ENCODE measurements at regions not wholly inside any gene's neighbourhood (a gene's known extent, or its start where the extent isn't known, plus 50 kb on each side); places are given as distances from the start of the nearest gene placed in this dataset.

DNA sequence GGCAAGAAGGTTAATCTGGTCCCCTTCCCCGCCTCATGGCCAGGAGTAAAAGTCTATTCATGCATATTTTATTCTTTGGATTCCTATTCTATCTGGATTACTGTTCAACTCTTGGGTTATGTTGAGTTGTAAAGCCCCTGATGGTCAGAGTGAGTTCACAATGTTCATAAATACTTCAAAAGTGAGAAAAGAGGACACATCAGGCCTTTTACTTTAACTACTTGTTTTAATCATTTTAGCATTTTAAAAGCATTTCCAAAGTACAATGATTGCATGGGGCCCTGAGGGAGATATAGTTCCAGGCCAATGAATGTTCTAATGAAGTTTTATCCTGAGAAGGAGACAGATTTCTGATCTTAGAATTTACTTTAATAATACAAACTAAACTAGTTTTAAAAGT is 93.9 kb downstream of the BOD1 start:
- TF ChIP-seq, protein P1, sequence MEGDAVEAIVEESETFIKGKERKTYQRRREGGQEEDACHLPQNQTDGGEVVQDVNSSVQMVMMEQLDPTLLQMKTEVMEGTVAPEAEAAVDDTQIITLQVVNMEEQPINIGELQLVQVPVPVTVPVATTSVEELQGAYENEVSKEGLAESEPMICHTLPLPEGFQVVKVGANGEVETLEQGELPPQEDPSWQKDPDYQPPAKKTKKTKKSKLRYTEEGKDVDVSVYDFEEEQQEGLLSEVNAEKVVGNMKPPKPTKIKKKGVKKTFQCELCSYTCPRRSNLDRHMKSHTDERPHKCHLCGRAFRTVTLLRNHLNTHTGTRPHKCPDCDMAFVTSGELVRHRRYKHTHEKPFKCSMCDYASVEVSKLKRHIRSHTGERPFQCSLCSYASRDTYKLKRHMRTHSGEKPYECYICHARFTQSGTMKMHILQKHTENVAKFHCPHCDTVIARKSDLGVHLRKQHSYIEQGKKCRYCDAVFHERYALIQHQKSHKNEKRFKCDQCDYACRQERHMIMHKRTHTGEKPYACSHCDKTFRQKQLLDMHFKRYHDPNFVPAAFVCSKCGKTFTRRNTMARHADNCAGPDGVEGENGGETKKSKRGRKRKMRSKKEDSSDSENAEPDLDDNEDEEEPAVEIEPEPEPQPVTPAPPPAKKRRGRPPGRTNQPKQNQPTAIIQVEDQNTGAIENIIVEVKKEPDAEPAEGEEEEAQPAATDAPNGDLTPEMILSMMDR (IDR thresholded peaks at IDR 0.05), result no peak
- TF ChIP-seq POLR2A (IDR thresholded peaks at IDR 0.05), result no peak
